ENCODE measurements at regions not wholly inside any gene's neighbourhood (a gene's known extent, or its start where the extent isn't known, plus 50 kb on each side); places are given as distances from the start of the nearest gene placed in this dataset.

- DNase-seq (ENCODE audit: low read depth in 1 of 2, low spot score in 1 of 2): no peak
- no peak overlapping the region for H3K27ac ChIP-seq (replicated peaks)
- H3K27me3 ChIP-seq (ENCODE audit: insufficient read depth, poor library complexity, severe bottlenecking): no peaks in the 10 kb centered on the region
- no peak overlapping the region for H3K4me3 ChIP-seq (replicated peaks; ENCODE audit: insufficient read depth, low read length)
- TF ChIP-seq REST (IDR thresholded peaks at IDR 0.05; ENCODE audit: insufficient replicate concordance, low read depth) (no peak), SPI1 (IDR thresholded peaks at IDR 0.05; ENCODE audit: borderline replicate concordance, low read depth) (no peak), POLR2AphosphoS5 (IDR thresholded peaks at IDR 0.05; ENCODE audit: low read depth) (no peak), CTCF (IDR thresholded peaks at IDR 0.05; ENCODE audit: insufficient read depth, low read length) (no peak), GABPA (IDR thresholded peaks at IDR 0.05; ENCODE audit: low read depth) (no peak)
These were observed 74.5 kb downstream of the ZNF22 start for GRCh38 chr10:45075216-45075615.

- no peak overlapping the region for H3K27ac ChIP-seq (replicated peaks)
- DNase-seq (ENCODE audit: low read depth in 1 of 2, low spot score in 1 of 2): no peak
- H3K4me3 ChIP-seq (replicated peaks; ENCODE audit: insufficient read depth, low read length): no peak overlapping the region
- no peaks in the 10 kb centered on the region for H3K27me3 ChIP-seq (ENCODE audit: insufficient read depth, poor library complexity, severe bottlenecking)
- TF ChIP-seq REST (IDR thresholded peaks at IDR 0.05; ENCODE audit: insufficient replicate concordance, low read depth) (no peak), GABPA (IDR thresholded peaks at IDR 0.05; ENCODE audit: low read depth) (no peak), SPI1 (IDR thresholded peaks at IDR 0.05; ENCODE audit: borderline replicate concordance, low read depth) (no peak), CTCF (IDR thresholded peaks at IDR 0.05; ENCODE audit: insufficient read depth, low read length) (no peak), POLR2AphosphoS5 (IDR thresholded peaks at IDR 0.05; ENCODE audit: low read depth) (no peak)
These were observed 75.2 kb downstream of the ZNF22 start for GRCh38 chr10:45075826-45076380.

- Histone ChIP-seq H3K27ac (replicated peaks) (no peak overlapping the region), H3K27me3 (ENCODE audit: insufficient read depth, poor library complexity, severe bottlenecking) (no peaks in the 10 kb centered on the region), H3K4me3 (replicated peaks; ENCODE audit: insufficient read depth, low read length) (no peak overlapping the region)
- DNase-seq (ENCODE audit: low read depth in 1 of 2, low spot score in 1 of 2): no peak
- TF ChIP-seq GABPA (IDR thresholded peaks at IDR 0.05; ENCODE audit: low read depth) (no peak), SPI1 (IDR thresholded peaks at IDR 0.05; ENCODE audit: borderline replicate concordance, low read depth) (no peak), REST (IDR thresholded peaks at IDR 0.05; ENCODE audit: insufficient replicate concordance, low read depth) (no peak), POLR2AphosphoS5 (IDR thresholded peaks at IDR 0.05; ENCODE audit: low read depth) (no peak), CTCF (IDR thresholded peaks at IDR 0.05; ENCODE audit: insufficient read depth, low read length) (no peak)
These were observed 76.2 kb downstream of the ZNF22 start for GRCh38 chr10:45076891-45077290.

Data from HL-60 (cell line).